KMS-11 (cell line): ENCODE measurements at regions not wholly inside any gene's neighbourhood (a gene's known extent, or its start where the extent isn't known, plus 50 kb on each side); places are given as distances from the start of the nearest gene placed in this dataset.

Experiments
- H2AFZ ChIP-seq: fragments of 200-600 bp; sonication (generic); 2 replicates; pipeline ENCODE4 v1.6.1; 2016; ENCODE audit warnings: antibody characterized with exemption, mixed run types, low read depth
- H3K27ac ChIP-seq: fragments of 200-600 bp; sonication (generic); 2 replicates; pipeline ENCODE4 v1.6.1; 2016; ENCODE audit warnings: mild to moderate bottlenecking, mixed run types
- H3K27me3 ChIP-seq: fragments of 200-600 bp; sonication (generic); 2 replicates; pipeline ENCODE4 v1.6.1; 2017; ENCODE audit warnings: mild to moderate bottlenecking, low read depth, mixed run types, moderate library complexity; ENCODE audit not compliant: insufficient read depth
- H3K36me3 ChIP-seq: fragments of 200-600 bp; sonication (generic); 2 replicates; pipeline ENCODE4 v1.6.1; 2017; ENCODE audit warnings: mild to moderate bottlenecking, mixed run types; ENCODE audit not compliant: insufficient read depth
- H3K4me1 ChIP-seq: fragments of 200-600 bp; sonication (generic); 2 replicates; pipeline ENCODE4 v1.6.1; 2016; ENCODE audit warnings: mild to moderate bottlenecking, low read depth, mixed run types; ENCODE audit not compliant: poor library complexity, severe bottlenecking
- H3K4me2 ChIP-seq: fragments of 200-600 bp; sonication (generic); 2 replicates; pipeline ENCODE4 v1.7.0; 2016; ENCODE audit warnings: mild to moderate bottlenecking, mixed run types
- H3K4me3 ChIP-seq: fragments of 200-600 bp; sonication (generic); IDR thresholded peaks from 2 replicates; pipeline ENCODE4 v1.6.1; 2017; ENCODE audit warnings: low read depth, low read length, mixed read lengths; ENCODE audit not compliant: insufficient read depth
- H3K79me2 ChIP-seq: fragments of 200-600 bp; sonication (generic); 2 replicates; pipeline ENCODE4 v1.6.1; 2016; ENCODE audit warnings: low read depth, mixed run types; ENCODE audit not compliant: insufficient read depth
- H3K9ac ChIP-seq: fragments of 200-600 bp; sonication (generic); 2 replicates; pipeline ENCODE4 v1.6.1; 2016; ENCODE audit warnings: mild to moderate bottlenecking, mixed run types
- H4K20me1 ChIP-seq: fragments of 200-600 bp; sonication (generic); 2 replicates; pipeline ENCODE4 v1.6.1; 2016; ENCODE audit warnings: mild to moderate bottlenecking, mixed run types; ENCODE audit not compliant: insufficient read depth
- CTCF ChIP-seq: fragments of 200-600 bp; sonication (generic); conservative IDR thresholded peaks from 2 replicates; pipeline ENCODE4 v1.6.1; 2017; ENCODE audit warnings: low read depth, mild to moderate bottlenecking, antibody characterized with exemption, low read length, moderate library complexity, mixed read lengths

- no peak for TF ChIP-seq CTCF
- no peak overlapping the region for H3K4me3 ChIP-seq
- H3K9ac ChIP-seq: no peak overlapping the region
- no peak overlapping the region for H2AFZ ChIP-seq
- no peak overlapping the region for H3K4me2 ChIP-seq
- H3K79me2 ChIP-seq: no peaks in the 10 kb centered on the region
- H3K27ac ChIP-seq: no peak overlapping the region
- H4K20me1 ChIP-seq: no peaks in the 10 kb centered on the region
- no peaks in the 10 kb centered on the region for H3K36me3 ChIP-seq
- H3K27me3 ChIP-seq: no peaks in the 10 kb centered on the region
- H3K4me1 ChIP-seq: no peaks in the 10 kb centered on the region
These were observed 212.0 kb upstream of the MYT1L start for GRCh38 chr2:2542966-2543611.

GRCh38 chr2:2542316-2542715 lies 211.2 kb upstream of the MYT1L start:
- Histone ChIP-seq H3K27me3 (no peaks in the 10 kb centered on the region), H2AFZ (no peak overlapping the region), H3K4me1 (no peaks in the 10 kb centered on the region), H3K9ac (no peak overlapping the region), H4K20me1 (no peaks in the 10 kb centered on the region), H3K27ac (no peak overlapping the region), H3K36me3 (no peaks in the 10 kb centered on the region), H3K4me2 (no peak overlapping the region), H3K79me2 (no peaks in the 10 kb centered on the region), H3K4me3 (no peak overlapping the region)
- TF ChIP-seq CTCF: no peak

- no peak overlapping the region for H3K4me3 ChIP-seq
- H4K20me1 ChIP-seq: no peaks in the 10 kb centered on the region
- H3K9ac ChIP-seq: no peak overlapping the region
- H3K27me3 ChIP-seq: no peaks in the 10 kb centered on the region
- no peak overlapping the region for H3K27ac ChIP-seq
- H3K79me2 ChIP-seq: no peaks in the 10 kb centered on the region
- no peaks in the 10 kb centered on the region for H3K36me3 ChIP-seq
- no peak for TF ChIP-seq CTCF
- H2AFZ ChIP-seq: no peak overlapping the region
- H3K4me2 ChIP-seq: no peak overlapping the region
- H3K4me1 ChIP-seq: no peaks in the 10 kb centered on the region
These were observed 209.3 kb upstream of the MYT1L start for GRCh38 chr2:2540406-2540805.

- TF ChIP-seq CTCF: no peak
- Histone ChIP-seq H3K27me3 (no peaks in the 10 kb centered on the region), H3K4me2 (no peak overlapping the region), H3K36me3 (no peaks in the 10 kb centered on the region), H3K4me3 (no peak overlapping the region), H3K27ac (no peak overlapping the region), H3K4me1 (no peaks in the 10 kb centered on the region), H3K79me2 (no peaks in the 10 kb centered on the region), H4K20me1 (no peaks in the 10 kb centered on the region), H3K9ac (no peak overlapping the region), H2AFZ (no peak overlapping the region)
These were observed 205.5 kb upstream of the MYT1L start for GRCh38 chr2:2536416-2537056.
